RWPE1 (cell line): ENCODE measurements at regions not wholly inside any gene's neighbourhood (a gene's known extent, or its start where the extent isn't known, plus 50 kb on each side); places are given as distances from the start of the nearest gene placed in this dataset.

Source experiments
- CTCF ChIA-PET: fragments of 350-600 bp; sonication (Branson Sonifier 250); formaldehyde crosslinking; extraction: SDS; loops from one replicate; lab custom pipeline; 2021; lab: Yijun Ruan, JAX
- POLR2A ChIA-PET: fragments of 400-600 bp; formaldehyde crosslinking; extraction: SDS; loops from one replicate; lab custom pipeline; 2020; ENCODE audit warnings: antibody characterized with exemption; ENCODE audit not compliant: low non-redundant PET; lab: Yijun Ruan, JAX
- DNase-seq: peaks from one replicate; pipeline ENCODE4 v3.0.0; 2012; ENCODE audit warnings: low spot score
- H3K27ac ChIP-seq: fragments of 450-650 bp; 2 replicates; pipeline ENCODE4 v1.5.1; 2017
- TF ChIP-seq, protein P1 (sequence below): fragments of 450-650 bp; conservative IDR thresholded peaks from 2 replicates; pipeline ENCODE4 v1.5.1; 2017; ENCODE audit warnings: low read depth, mild to moderate bottlenecking

DNA sequence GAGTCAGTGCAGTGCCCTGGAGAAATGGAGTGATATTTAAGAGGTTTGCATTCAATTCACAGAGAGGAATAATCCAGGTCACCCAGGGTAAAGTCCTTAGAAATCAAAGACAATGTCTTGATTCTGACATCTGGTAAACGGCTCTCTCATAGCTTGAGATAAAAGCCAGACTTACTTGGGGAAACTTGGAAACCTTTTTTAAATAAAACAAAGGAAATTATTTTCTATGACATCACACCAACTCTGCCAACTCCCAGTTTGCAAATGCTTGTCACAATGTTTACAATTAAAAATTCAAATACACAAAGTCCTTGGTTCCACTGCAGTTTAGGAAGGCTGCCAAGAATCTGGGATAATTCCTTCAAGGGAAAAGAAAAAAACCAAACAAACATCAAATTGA lies 255.1 kb upstream of the NREP start:
- CTCF ChIA-PET: no interaction called here
- DNase-seq: no peak
- TF ChIP-seq, protein P1, sequence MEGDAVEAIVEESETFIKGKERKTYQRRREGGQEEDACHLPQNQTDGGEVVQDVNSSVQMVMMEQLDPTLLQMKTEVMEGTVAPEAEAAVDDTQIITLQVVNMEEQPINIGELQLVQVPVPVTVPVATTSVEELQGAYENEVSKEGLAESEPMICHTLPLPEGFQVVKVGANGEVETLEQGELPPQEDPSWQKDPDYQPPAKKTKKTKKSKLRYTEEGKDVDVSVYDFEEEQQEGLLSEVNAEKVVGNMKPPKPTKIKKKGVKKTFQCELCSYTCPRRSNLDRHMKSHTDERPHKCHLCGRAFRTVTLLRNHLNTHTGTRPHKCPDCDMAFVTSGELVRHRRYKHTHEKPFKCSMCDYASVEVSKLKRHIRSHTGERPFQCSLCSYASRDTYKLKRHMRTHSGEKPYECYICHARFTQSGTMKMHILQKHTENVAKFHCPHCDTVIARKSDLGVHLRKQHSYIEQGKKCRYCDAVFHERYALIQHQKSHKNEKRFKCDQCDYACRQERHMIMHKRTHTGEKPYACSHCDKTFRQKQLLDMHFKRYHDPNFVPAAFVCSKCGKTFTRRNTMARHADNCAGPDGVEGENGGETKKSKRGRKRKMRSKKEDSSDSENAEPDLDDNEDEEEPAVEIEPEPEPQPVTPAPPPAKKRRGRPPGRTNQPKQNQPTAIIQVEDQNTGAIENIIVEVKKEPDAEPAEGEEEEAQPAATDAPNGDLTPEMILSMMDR: no peak
- H3K27ac ChIP-seq: no peak overlapping the region
- POLR2A ChIA-PET: no interaction called here

DNA sequence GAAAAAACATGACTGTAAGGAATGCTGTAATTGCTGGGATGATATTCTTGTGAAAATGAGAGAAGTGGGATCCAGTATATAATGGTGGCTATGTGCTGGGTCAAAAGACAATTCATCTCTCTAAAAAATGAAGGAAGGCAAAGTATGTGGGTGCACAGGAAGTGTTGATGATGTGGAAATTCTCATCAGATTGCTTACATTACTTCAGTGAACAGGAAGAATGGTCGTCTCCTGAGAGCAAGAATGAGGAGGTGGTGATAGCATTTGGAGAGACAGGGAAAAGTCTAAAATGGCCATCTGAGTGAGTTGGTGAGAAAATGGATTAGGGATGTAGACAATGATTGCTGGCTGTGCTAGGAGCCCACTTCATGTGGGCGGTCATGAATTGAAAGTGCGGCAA lies 253.5 kb upstream of the NREP start:
- TF ChIP-seq, protein P1: no peak
- no peak overlapping the region for H3K27ac ChIP-seq
- DNase-seq: no peak
- POLR2A ChIA-PET: no interaction called here
- CTCF ChIA-PET: no interaction called here

DNA sequence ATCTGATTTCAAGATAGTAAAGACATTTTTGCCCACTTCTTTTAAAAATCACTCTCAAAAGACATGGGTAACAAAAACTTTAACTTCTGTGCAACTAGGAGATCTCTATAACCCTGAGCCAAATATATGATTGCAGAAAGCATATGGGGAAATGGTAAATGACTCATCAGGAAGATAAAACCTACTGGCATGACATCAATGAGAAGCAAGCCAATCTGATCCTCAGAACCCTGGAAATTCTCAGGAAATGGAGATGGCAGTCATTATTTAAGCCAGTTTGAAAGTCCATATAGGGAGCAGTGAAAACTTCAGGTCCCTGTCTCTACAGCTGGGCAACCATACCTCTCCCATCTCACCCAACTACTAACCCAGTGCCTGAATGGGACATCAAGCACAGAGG lies 249.7 kb upstream of the NREP start:
- TF ChIP-seq, protein P1: no peak
- no peak overlapping the region for H3K27ac ChIP-seq
- CTCF ChIA-PET: interaction anchor here (0.6 to 0.8 kb wide), 2 partner anchors 140 to 475 kb away, joined by 3 to 9 read pairs; no protein-coding TSS in a partner anchor
- POLR2A ChIA-PET: no interaction called here
- DNase-seq: peak; percentile 47

DNA sequence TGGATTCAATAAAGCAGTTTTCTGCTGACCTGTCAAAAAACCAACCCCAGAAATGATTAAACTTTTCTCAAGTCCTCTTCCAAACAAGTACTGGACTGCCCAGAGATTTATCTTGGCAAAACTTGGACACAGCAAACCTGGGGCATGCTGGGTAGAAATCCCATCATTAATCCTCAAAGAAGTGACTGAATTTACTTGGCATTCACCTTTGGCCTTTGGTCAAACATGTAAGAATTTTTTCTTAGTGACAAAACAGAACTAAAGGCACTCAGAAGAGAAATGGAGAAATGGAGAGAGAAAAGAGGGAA lies 248.6 kb upstream of the NREP start:
- DNase-seq: no peak
- POLR2A ChIA-PET: no interaction called here
- CTCF ChIA-PET: no interaction called here
- TF ChIP-seq, protein P1: no peak
- H3K27ac ChIP-seq: no peak overlapping the region

DNA sequence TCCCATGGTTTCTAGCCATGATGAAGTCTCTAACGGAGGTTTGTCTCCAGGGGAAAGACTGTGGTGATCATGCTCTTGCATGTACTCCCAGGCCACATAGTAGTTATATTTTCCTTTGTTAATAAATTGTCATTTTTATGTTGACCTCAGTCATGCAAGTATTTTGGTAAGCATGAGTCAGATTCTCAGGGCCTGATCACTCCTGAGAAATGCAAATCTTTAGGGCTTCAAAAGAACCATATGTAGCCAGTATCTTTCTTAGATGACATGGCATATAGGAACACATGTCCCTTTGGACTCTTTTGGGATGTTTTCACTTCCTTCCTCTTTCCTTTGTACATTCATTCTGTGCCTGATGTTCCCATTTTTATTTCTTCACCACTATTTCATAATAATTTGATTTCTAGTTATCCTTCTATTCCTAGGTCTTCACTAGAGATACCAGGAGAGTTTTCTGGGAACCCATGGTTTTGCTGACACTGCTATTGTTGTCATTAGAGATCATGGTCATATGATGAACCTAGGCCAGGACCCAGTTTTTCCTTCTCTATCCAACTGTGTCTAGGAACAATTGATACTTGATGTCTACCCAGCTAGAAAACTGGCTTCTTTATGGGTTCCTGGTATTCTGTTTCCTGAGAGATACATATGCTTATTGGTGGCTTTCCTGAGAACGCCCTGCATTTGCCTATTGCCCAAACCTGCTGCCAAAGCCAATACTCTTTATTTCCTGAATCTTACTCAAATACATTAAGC lies 248.1 kb upstream of the NREP start:
- TF ChIP-seq, protein P1: no peak
- ChIA-PET CTCF (no interaction called here), POLR2A (no interaction called here)
- no peak overlapping the region for H3K27ac ChIP-seq
- DNase-seq: no peak

DNA sequence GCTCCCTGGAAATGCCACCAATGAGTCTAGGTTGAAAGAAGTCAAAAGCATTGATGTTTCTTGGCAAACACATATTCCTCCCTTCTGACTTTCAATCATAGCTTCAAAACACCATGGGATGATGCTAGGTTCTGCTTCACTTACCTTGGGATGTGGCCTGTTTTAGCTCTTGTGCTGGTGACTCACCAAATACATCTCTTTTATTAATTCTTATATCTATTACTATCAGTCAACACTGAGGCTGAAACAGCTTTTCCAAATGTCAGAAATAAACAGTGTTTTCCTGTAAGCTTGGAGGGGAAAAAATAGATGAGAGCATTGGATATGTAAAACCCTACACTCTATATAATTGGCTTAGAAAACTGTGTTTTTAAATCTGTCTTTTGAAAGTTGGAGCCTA lies 245.4 kb upstream of the NREP start:
- ChIA-PET CTCF (interaction anchor here (0.6 to 0.7 kb wide), 2 partner anchors 13 to 96 kb away, joined by 3 to 4 read pairs; no protein-coding TSS in a partner anchor), POLR2A (no interaction called here)
- H3K27ac ChIP-seq: no peak overlapping the region
- DNase-seq: no peak
- TF ChIP-seq, protein P1: no peak
